ENCODE measurements at regions not wholly inside any gene's neighbourhood (a gene's known extent, or its start where the extent isn't known, plus 50 kb on each side); places are given as distances from the start of the nearest gene placed in this dataset.
"Not testable (repeated sequence)": the region's sequence is repeated elsewhere in the genome, so short reads cannot be mapped to it uniquely, and the experiment has no call there.

DNA sequence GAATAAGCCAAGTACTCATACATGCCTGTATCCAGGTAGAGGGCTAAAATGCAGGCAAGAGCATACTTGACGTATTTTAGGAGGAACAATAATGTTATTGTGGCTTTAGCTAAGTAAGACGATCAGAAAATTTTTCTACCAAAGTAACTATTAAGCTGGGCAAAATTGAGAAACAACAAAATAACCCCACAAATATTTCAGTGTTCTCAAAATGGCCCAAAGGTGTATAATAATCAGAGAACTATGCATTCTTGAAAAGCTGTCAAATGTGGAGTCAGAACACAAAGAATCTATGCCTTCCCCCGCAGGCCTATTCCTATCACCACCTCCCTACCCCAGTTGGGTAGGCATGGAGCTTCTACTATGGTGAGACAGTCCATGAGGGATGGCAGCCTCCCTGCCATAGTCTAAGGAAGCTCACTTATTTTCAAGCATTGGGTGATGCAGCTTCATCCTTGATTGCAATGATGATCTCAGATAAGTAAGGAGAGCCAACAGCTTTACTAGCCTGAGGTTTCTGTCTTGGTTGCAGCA, 1132.5 kb upstream of the SPRY2 start:
- no peak for DNase-seq

DNA sequence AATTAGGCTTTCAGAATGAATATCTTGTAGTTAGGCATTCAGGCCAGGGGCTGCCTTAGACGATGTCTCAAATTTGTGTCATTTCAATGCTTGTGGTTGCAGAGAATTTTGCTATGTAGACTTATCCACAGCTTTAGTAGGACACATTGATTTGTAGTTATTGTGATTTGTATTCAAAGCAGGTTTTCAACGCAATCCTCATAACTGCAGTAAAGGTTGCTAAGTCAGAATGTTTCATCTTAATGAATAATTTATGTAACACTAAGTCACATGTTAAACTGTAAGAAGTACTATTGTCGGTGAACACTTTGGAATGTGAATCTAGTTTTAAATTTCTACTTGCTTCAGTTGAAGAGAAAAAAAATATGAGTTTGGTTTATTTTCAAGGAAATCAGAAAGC, 1117.2 kb upstream of the SPRY2 start:
- no peak for DNase-seq

DNA sequence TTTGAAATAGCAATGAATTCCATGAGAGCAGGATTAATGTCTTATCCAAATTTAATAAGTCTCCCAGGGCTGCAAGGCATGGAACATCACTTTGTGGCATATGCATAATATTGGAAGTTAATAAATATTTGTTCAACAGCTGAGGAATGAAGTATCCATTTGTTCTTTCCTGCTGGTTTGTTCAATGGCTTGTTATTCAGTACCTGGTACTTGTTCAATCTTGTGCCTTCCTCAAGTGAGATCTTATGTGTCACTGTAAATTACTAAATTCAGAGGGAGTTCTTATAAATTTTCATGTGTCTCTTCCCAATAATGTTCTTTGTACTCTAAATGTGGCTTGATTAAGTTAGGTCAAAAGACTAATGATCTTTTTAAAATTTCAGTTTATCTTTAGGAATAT, 1105.5 kb upstream of the SPRY2 start:
- DNase-seq = no peak

DNA sequence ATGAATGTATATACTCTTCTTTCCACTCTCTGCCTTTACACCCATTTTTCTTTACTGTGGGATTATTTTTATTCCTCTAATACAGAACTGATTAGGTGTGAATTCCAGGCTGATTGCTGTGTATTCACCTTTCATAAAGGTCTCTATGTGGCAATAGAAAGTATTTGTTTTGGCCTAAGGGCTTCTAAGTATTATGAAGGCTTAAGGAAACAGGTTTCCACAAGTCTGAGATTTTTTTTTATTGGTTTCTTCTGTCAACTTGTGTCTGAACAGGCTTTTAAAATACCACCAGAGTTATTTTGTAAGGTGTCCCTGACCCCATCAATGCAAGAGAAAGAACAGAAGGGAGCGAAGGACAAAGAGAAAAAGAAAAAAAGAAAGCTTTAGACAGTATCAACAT, 1102.0 kb upstream of the SPRY2 start:
- no peak for DNase-seq

DNA sequence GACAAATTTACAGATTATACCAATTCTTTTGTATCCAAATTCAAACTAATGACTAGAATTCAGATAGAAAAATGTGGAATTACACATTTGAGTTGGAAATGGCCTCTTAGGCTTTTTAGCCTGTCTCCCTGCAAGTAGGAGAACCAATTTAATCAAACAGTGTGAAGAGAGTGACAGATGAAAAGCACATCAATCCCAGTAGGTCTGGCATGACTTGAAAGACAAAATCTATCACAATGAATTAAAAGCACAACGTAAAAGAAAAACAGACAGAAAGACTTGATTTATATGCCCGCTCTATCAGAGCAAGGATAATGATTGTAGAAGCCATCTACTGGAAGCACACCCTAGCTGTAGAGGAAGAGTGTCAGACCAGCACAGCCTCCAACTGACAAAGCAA, 1084.4 kb upstream of the SPRY2 start:
- DNase-seq = no peak

GRCh38 chr13:81409284-81409683, 1068.4 kb upstream of the SPRY2 start:
- no peak for DNase-seq

DNA sequence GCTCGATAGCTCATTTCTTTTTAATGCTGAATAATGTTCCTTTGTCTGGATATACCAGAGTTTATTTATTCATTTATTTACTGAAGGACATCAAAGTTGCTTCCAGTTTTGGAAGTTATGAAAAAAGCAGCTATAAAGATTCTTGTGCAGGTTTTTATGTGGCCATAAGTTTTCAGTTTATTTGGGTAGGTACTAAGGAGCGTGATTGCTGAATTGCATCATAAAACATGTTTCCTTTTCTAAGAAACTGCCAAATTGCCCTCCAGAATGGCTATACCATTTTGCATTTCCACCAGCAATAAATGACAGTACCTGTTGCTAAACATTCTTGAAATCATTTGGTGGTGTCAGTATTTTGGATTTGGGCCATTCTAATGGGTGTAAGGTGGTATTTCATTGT, 1067.7 kb upstream of the SPRY2 start:
- DNase-seq = no peak

GRCh38 chr13:81406639-81407292, 1065.8 kb upstream of the SPRY2 start:
- no peak for DNase-seq

GRCh38 chr13:81406022-81406421, 1065.1 kb upstream of the SPRY2 start:
- no peak for DNase-seq

GRCh38 chr13:81396192-81396591, 1055.3 kb upstream of the SPRY2 start:
- no peak for DNase-seq

GRCh38 chr13:81395368-81395767, 1054.4 kb upstream of the SPRY2 start:
- no peak for DNase-seq

DNA sequence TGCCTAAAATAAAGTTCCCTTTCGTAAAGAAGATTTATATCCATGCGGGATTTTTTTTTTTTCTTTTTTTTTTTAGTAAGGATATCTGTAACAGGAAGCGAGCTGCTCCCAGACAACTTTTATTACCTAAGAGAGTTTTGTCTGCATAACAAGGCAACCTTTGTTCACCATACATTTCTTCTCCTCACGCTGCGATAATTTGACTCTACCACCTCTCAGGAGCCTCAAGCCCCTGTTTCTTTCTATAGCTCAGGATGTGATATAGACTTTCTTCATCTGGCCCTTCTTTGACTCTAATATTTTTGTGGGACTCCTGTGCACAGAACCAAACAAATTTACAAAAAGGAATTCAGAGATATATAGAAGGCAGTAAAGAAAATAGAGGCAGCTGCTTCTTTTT, 1053.7 kb upstream of the SPRY2 start:
- no peak for DNase-seq

DNA sequence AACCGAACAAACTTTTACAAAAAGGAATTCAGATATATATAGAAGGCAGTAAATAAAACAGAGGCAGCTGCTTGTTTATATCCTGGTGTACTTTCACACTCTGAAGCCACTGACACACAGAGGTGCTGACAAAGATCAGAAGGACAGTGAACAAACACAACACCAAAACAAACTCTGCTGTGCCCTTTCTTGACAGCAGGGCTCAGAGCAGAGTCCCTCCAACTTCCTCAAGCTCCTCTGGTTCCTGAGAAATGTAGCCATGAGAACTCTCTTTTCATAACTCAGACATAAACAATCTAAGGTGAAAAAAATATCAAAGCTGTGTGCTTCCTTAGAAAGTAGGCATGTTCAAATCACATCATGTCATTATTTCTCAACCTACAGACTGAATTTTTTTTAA, 1052.8 kb upstream of the SPRY2 start:
- no peak for DNase-seq

- no peak for DNase-seq
These were observed 1052.2 kb upstream of the SPRY2 start for GRCh38 chr13:81393110-81393509.

- DNase-seq = no peak
These were observed 1047.5 kb upstream of the SPRY2 start for GRCh38 chr13:81388400-81388799.

GRCh38 chr13:81383444-81383843, 1042.5 kb upstream of the SPRY2 start:
- DNase-seq = no peak

- no peak for DNase-seq
These were observed 1041.3 kb upstream of the SPRY2 start for GRCh38 chr13:81382246-81382645.

GRCh38 chr13:81381560-81381959, 1040.6 kb upstream of the SPRY2 start:
- DNase-seq = no peak

DNA sequence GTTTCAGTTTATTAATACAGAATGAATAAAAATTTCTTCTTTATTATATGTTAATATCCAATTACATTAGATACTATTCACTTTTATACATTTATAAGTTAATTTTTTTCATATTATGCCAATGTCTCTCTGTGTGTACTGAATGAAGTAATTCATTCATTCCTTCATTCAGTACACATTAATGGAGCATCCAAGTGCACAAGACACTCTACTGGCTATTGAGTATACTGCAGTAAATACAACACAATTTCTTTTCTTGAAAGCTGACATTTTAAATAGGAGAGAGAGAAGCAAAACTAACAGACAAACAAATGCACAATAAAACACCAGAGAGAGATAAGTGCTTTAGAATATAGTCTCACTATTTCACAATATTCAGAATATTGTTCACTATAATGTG, 1038.3 kb upstream of the SPRY2 start:
- DNase-seq = no peak

DNA sequence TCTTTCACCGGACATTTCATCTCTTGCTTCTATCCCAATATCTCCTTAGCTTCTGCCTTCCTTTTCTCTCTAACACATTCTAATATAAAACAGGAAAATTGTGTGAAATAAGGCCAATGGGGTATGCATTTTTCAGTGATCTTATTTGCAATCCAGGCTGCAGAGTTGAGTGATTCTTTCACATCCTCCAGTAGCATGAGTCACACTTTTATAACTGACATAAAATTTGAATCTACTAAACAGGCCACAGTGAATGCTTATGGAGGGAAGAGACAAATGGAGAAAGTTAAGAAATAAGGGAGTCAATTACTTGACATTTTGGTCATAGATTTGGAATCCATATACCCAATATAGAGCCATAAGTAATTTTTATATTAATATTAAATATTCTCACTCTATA, 1037.0 kb upstream of the SPRY2 start:
- DNase-seq = no peak

DNA sequence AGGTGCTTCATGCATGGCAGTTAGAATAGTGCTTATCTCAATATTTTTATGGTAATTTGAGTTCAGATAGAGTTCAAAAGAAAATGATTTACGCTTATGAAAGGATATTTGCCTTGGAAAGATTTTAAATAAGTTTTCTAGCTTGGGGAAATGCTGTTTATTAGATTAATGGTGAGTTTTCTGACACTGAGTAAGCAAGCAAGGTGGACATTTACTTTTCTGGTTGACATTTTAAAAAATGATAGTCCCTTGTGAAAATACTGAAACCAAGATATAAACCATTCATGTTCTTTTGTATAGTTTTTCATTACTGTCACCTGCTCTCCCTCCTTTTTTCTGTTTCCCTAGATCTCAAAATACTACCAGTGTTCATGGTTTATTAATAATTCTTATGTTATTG, 1034.8 kb upstream of the SPRY2 start:
- DNase-seq = no peak

DNA sequence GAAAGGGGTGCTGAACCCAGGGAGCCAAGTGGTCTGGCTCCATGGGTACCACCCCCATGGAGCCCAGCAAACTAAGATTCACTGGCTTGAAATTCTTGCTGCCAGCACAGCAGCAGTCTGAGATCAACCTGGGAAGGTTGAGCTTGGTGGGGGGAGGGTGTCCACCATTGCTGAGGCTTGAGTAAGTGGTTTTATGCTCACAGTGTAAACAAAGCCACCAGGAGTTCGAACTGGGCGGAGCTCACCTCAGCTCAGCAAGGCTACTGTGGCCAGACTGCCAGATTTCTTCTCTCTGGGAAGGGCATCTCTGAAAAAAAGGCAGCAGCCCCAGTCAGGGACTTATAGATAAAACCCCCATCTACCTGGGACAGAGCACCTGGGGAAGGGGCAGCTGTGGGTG, 1021.8 kb upstream of the SPRY2 start:
- DNase-seq = not testable (repeated sequence)

GRCh38 chr13:81350056-81350455, 1009.1 kb upstream of the SPRY2 start:
- DNase-seq = no peak

DNA sequence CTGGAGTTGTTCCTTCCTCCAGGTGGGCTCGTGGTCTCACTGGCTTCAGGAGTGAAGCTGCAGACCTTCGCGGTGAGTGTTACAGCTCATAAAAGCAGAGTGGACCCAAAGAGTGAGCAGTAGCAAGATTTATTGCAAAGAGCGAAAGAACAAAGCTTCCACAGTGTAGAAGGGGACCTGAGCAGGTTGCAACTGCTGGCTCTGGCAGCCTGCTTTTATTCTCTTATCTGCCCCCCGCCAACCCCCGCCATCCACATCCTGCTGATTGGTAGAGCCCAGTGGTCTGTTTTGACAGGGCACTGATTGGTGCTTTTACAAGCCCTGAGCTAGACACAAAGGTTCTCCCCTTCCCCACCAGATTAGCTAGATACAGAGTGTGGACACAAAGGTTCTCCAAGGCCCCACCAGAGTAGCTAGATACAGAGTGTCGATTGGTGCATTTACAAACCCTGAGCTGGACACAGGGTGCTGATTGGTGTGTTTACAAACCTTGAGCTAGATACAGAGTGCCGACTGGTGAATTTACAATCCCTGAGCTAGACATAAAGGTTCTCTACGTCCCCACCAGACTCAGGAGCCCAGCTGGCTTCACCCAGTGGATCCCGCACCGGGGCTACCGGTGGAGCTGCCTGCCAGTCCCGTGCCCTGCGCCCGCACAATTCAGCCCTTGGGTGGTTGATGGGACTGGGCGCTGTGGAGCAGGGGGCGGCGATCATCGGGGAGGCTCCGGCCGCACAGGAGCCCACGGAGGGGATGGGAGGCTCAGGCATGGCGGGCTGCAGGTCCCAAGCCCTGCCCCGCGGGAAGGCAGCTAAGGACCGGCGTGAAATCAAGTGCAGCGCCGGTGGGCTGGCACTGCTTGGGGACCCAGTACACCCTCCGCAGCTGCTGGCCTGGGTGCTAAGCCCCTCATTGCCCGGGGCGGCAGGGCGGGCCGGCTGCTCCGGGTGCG, 999.5 kb upstream of the SPRY2 start:
- not testable (repeated sequence) for DNase-seq
